ENCODE measurements at regions not wholly inside any gene's neighbourhood (a gene's known extent, or its start where the extent isn't known, plus 50 kb on each side); places are given as distances from the start of the nearest gene placed in this dataset.

DNA sequence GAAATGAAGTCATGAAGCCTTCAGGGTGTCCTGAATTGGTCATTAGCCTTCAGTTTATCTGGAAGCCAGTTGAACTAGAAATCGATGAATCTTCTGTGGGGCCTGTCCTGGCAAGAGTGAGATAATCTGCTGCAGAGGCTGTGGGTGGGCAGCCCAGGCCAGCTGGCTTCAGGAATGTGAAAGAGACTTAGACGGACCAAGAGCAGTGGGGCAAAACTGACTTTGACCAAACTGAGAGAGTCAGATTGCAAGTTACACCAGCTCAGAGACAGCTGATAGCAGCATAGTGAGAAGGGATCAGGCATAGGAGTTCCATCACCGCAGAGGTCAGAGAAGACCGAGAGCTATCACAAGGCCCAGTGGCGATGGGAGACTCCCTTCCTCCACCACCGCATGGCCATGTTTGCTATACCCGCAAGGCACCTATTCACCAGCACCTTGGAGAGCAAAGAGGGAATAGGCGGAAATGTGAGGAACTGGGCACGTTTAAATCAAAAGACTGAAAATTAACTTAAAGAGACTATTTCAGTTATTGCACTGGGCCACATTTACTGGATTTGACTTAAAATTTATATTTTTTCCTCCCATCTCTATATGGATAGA is 50.0 kb upstream of the GLIS3 start:
- H3K9me3 ChIP-seq (replicated peaks in 1 of 3), result no peaks in the 10 kb centered on the region
- H3K4me1 ChIP-seq (replicated peaks in 1 of 2), result peaks cover 0 to 6% of the 10 kb centered on the region in 2 donors
- DNase-seq, result no peak
- WGBS, 4 donors, result 90 to 93% (median 92%) methylated on average over 8 to 9 of the region's 9 CpGs
- H3K36me3 ChIP-seq (replicated peaks in 1 of 2), result no peaks in the 10 kb centered on the region
- intact Hi-C loops (cut with DNase I), result no loop called here
- H3K27me3 ChIP-seq, result no peaks in the 10 kb centered on the region
- TF ChIP-seq POLR2A (IDR thresholded peaks at IDR 0.05), result no peak
- no peak for TF ChIP-seq CTCF (IDR thresholded peaks at IDR 0.05)
- no peak overlapping the region for H3K4me3 ChIP-seq
- no peak overlapping the region for H3K27ac ChIP-seq

Small RNA genes in the stretch of these regions (small RNA-seq; reads per million reads assigned to genes)
- gene RNU6-694P, result 0 reads per million in 2 donors

Measured in adrenal gland (tissue), 9 donors.